GM12892 (cell line): ENCODE measurements at regions not wholly inside any gene's neighbourhood (a gene's known extent, or its start where the extent isn't known, plus 50 kb on each side); places are given as distances from the start of the nearest gene placed in this dataset.

Experiments used
- POLR2AphosphoS5 ChIP-seq: IDR thresholded peaks from 2 replicates; pipeline ENCODE4 v1.6.1; 2011; ENCODE audit warnings: low read depth, low read length, control low read depth
- TAF1 ChIP-seq: IDR thresholded peaks from 2 replicates; pipeline ENCODE4 v1.6.1; 2011; ENCODE audit warnings: low read depth, mild to moderate bottlenecking, control low read depth, low read length, borderline replicate concordance

DNA sequence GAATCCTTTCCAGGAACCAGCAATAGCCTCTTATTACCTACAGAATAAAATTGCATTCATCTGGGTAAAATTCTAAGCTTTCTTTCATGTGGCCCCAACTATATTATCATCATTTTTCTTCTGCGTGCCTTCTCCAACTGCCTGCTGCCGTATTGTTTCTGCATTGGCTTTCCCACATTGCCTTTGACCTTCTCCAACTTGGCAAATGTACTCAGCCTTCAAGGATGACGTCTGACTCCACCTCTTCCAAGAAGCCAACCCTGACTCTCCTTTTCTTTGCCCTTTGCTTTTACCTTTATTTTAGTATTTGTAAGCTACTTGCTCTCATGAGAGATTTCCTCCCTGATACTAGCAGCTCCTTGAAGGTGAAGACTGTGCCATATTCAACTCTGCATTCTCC is 200.4 kb upstream of the FAM9B start:
- TF ChIP-seq TAF1, result no peak
- TF ChIP-seq POLR2AphosphoS5, result no peak
